HCEC 1CT (cell line): ENCODE measurements at regions not wholly inside any gene's neighbourhood (a gene's known extent, or its start where the extent isn't known, plus 50 kb on each side); places are given as distances from the start of the nearest gene placed in this dataset.

Experiments used
- DNase-seq: peaks from one replicate; pipeline ENCODE4 v3.0.0-alpha.2; 2017

- DNase-seq: no peak
Observed at GRCh38 chr3:115533218-115533617, 90.1 kb upstream of the GAP43 start.

- DNase-seq: no peak
Observed at GRCh38 chr3:115536171-115536570, 87.1 kb upstream of the GAP43 start.

- no peak for DNase-seq
Observed at GRCh38 chr3:115537669-115538068, 85.6 kb upstream of the GAP43 start.

DNA sequence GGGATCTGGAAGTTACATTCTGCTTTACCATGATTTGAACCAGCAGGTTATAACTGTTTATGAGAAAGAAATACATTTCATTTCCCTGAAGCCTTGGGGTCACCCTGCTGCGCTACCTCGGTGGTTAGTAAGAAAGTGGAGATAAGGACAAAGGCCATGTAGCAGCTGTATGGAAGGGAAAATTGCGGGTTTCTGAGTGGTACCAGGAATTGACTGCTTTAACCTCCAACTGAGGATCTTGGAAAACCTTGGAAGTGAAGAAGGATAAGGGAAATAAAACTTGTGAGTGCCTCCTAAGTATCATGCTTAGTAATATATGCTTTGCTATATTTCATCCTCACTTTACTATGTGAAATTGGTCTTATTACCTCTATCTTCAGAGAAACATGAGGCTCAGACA, 76.1 kb upstream of the GAP43 start:
- no peak for DNase-seq

- DNase-seq: no peak
Observed at GRCh38 chr3:115548611-115549010, 74.7 kb upstream of the GAP43 start.

DNA sequence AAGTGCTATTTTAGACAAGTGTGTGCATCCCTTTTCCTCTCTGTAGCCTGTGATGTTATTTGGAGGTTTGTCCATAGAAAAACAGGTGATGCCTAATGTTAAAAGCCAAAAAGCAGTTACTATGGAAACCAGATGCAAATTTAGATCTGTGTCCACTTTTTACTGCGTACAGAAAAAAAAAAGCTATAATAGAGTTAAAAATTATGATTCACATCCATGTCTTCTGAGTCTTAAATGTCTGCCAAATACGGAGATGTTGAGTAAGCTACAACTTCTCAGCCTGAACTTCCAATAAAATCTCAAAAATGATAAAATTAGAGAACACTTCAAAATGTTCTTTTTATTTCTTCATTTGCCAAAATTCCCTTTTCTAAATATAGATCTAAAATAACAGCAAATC, 74.2 kb upstream of the GAP43 start:
- DNase-seq: no peak

DNA sequence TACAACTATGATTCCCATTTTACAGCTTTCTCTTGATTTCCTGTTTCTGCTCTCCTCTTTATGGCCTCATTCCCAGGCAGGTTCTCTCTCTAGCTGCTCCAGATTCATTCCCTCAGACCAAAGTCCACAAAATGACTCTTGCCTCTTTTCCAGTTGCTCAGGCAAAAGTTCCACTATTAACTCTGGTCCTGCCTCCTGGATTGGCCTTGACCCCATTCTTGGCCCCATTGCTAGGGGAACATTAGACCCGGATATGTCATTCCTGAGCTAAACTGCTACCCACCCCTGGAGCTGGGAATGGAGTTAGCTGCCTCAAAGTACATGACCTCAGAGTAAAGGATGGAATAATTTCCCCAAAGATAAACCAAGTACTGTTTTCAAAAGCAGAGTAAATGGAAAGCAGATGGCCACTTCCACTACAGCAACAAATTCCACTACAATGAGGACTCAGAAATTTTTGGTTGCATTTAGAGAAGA, 73.0 kb upstream of the GAP43 start:
- no peak for DNase-seq

DNA sequence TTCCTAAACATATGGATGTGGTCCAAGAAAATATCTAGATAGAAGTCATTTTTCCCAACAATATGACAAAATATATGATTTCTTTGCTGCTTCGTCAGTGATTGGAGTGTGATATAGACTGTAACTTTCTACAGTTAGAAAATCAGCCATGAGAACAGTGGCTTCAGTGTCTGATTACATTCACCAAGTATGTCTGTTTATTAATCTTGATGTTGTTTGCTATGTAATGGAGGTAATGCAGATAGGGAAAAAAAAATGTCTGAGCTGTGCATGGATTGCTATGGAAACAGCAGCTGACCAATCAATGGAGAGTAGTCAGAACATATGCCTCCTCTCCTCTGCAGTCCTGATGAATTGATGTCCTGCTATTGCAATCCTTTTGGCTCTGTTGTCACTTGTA, 72.3 kb upstream of the GAP43 start:
- no peak for DNase-seq

DNA sequence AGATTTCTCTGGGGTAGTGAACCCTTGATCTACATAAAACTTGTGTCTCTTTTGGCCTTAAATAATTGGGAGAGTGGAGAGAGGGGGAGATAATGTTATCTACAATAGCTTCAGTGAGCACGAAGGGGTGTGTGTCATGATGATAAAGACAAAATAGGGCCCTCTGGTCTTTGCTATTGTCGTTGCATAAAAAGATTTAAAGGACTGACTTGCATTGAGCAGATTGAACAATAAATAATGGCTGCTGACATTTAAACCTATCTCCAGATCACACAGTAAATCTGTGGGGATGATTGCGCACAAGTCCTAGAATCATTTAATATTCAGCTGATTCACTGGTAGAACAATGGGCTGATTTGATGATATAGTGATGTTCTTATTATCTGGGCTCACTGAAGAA, 71.3 kb upstream of the GAP43 start:
- DNase-seq: no peak

DNA sequence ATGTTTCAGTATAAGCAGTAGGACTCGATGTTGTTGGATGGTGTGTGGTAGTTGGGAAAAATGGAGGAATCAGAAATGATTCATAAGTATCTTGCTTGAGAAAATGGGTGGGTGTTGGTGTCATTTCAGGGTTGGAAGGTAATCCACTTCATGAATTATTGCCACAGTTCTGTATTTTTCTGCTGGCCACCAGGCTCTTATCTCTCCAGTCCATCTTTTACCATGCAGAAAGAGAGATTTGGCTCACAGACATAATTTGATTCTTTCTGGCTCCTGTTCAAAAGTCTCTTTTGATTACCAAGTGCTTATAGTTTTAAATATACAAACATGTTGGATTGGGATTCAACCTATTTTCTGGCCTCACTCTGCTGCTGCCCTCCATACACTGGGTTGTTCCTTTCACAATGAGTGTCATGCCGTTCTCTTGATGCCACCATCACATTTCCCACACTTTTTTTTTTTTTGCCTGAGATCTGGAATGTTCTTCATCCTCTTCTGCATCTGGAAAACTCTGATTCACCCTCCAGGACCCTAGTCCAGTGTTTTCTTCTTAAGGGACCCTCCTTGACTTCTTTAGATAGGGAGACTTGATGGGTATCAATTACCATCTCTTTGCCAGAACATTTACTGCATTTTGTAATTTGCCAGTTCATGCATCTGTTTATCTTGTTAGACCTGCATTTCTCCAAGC, 69.4 kb upstream of the GAP43 start:
- DNase-seq: no peak

- no peak for DNase-seq
Observed at GRCh38 chr3:115554487-115554807, 68.9 kb upstream of the GAP43 start.

DNA sequence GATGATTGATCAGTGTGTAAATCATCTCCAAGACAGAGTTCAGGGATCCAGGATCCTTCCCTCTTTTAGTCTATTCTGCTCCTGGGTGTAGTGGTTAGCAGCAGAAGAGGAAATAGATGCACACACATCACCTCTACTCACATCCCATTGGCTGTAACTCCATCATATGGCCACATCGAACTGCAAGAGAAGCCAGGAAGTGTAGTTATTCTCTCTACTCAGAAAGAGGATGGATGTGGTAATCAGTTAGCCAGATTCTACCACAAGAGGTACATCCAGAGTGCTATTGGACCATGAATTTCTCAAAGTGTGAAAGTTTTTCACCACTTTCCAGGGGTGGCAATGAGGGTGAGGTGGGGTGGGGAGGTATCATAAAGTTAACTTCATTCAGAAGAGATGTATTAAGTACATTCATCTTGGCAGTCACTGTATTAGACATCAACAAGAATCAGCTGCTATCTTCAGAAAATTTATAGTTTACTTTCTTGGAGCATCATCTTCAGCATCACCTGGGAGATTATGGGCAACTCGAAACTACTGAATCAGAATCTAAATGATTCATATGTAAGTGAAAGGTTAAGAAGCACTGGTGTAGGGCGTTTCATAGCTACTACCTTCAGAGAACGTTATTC, 60.6 kb upstream of the GAP43 start:
- DNase-seq: no peak

DNA sequence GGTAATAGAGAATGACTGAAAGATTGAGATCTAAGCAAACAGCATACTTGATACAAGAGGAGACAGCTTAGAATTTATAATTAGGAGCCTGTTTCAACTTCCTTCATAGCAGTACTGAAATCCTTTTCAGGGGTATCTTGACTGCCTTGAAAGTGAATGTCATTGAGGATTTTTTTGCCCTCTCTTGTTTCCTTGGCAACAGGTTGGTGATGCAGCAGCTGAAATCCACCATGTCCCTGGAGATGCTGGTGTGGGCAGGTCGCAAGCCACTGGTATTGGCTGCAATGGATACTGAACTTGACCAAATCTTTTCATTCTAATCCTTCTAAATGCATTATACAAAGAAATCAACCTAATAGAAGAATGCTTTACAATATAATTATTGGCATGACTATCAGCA, 59.3 kb upstream of the GAP43 start:
- DNase-seq: no peak

DNA sequence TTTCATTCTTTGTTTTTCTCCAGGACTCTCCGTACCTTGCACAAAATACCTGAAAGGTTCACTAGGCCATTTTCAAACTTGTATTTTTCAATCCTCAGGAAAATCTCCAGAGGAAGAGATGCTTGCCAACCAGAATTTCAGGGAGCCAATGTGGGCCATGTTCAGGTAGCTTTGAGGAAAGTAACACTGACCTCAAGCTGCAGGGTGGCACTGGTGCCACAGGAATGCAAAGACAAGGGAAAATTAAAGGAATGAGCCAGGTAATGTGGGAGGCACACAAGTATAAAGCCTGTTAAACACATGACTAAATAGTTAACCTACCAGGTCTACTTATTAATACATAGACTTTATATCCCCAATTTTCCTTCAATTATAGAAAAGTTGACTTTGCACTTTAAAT, 51.9 kb upstream of the GAP43 start:
- no peak for DNase-seq
